B cell (primary cell): ENCODE measurements at regions not wholly inside any gene's neighbourhood (a gene's known extent, or its start where the extent isn't known, plus 50 kb on each side); places are given as distances from the start of the nearest gene placed in this dataset.

Source experiments
- ATAC-seq: fragments of 200-7000 bp; cut with Tn5 transposase; one replicate; pipeline ENCODE4 v1.10.0; 2021; ENCODE audit warnings: low read depth, mild to moderate bottlenecking, moderate number of reproducible peaks, moderate library complexity
- CTCF ChIA-PET: fragments of 350-600 bp; sonication (Branson Sonifier 250); formaldehyde crosslinking; loops from one replicate; lab custom pipeline; 2021; ENCODE audit warnings: antibody characterized with exemption, inconsistent platforms; lab: Charles Lee
- POLR2A ChIA-PET: fragments of 350-600 bp; sonication (Branson Sonifier 250); formaldehyde crosslinking; loops from one replicate; lab custom pipeline; 2021; ENCODE audit warnings: antibody characterized with exemption; lab: Charles Lee
- DNase-seq: peaks from one replicate; pipeline ENCODE4 v3.0.0; 2013
- H2AFZ ChIP-seq: 2 replicates; pipeline ENCODE4 v1.6.1; 2012; ENCODE audit warnings: mild to moderate bottlenecking, low read depth, low read length; ENCODE audit not compliant: insufficient read depth, poor library complexity, severe bottlenecking
- H3K27ac ChIP-seq, 2 donors: 1 replicate in 1 of 2; 2 replicates in 1 of 2; pipeline ENCODE4 v1.5.1; 2012 to 2013; ENCODE audit warnings: low read length in 2 of 2, mild to moderate bottlenecking in 2 of 2, moderate library complexity in 1 of 2
- H3K27me3 ChIP-seq, 4 experiments: fragments of 200-600 bp in 1 of 4; sonication (generic) in 1 of 4; replicated peaks in 1 of 4; 1 replicate in 2 of 4; 2 replicates in 2 of 4; pipeline versions ENCODE4 v1.6.1 to v1.7.0; 2013 to 2016; ENCODE audit warnings: low read length in 3 of 4, mild to moderate bottlenecking in 2 of 4, mixed read lengths in 1 of 4, moderate library complexity in 1 of 4; ENCODE audit not compliant: insufficient read depth in 4 of 4, control insufficient read depth in 3 of 4; ENCODE audit errors: control extremely low read depth in 1 of 4
- H3K36me3 ChIP-seq, 2 experiments: replicated peaks in 1 of 2; 1 replicate in 1 of 2; 2 replicates in 1 of 2; pipeline versions ENCODE4 v1.6.1 to v1.7.1; 2013; ENCODE audit warnings: low read length in 1 of 2; ENCODE audit not compliant: insufficient read depth in 2 of 2, control insufficient read depth in 1 of 2; ENCODE audit errors: control extremely low read depth in 1 of 2, extremely low read depth in 1 of 2
- H3K4me1 ChIP-seq, 2 donors: fragments of 200-600 bp in 1 of 2; sonication (generic) in 1 of 2; 1 replicate in 1 of 2; 2 replicates in 1 of 2; pipeline versions ENCODE4 v1.5.1 to v1.6.1; 2013 to 2017; ENCODE audit warnings: low read length in 2 of 2; ENCODE audit not compliant: control insufficient read depth in 2 of 2, insufficient read depth in 2 of 2
- H3K4me2 ChIP-seq: replicated peaks from 2 replicates; pipeline ENCODE3; 2012; ENCODE audit warnings: mild to moderate bottlenecking, low read depth, low read length; ENCODE audit not compliant: poor library complexity, severe bottlenecking
- H3K4me3 ChIP-seq, 5 experiments: fragments of 200-600 bp in 1 of 5; sonication (generic) in 1 of 5; 1 replicate in 3 of 5; 2 replicates in 2 of 5; pipeline versions ENCODE4 v1.5.1 to v1.7.0; 2011 to 2016; ENCODE audit warnings: low read length in 4 of 5, mild to moderate bottlenecking in 4 of 5, low read depth in 2 of 5, control low read depth in 1 of 5, moderate library complexity in 1 of 5; ENCODE audit not compliant: insufficient read depth in 1 of 5; ENCODE audit errors: control extremely low read depth in 1 of 5, extremely low read depth in 1 of 5
- H3K79me2 ChIP-seq: fragments of 200-600 bp; sonication (generic); one replicate; pipeline ENCODE4 v1.6.0; 2016; ENCODE audit warnings: low read length; ENCODE audit not compliant: control insufficient read depth, insufficient read depth
- H3K9ac ChIP-seq: fragments of 200-600 bp; sonication (generic); 2 replicates; pipeline ENCODE4 v1.6.1; 2017; ENCODE audit warnings: mild to moderate bottlenecking, low read length, moderate library complexity
- H3K9me3 ChIP-seq, 3 donors: one replicate each; pipeline versions ENCODE4 v1.6.1 to v1.7.1; 2013; ENCODE audit warnings: low read length in 2 of 3; ENCODE audit not compliant: control insufficient read depth in 2 of 3, insufficient read depth in 1 of 3; ENCODE audit errors: control extremely low read depth in 1 of 3
- H4K20me1 ChIP-seq: 2 replicates; pipeline ENCODE4 v1.6.0; 2012; ENCODE audit warnings: mild to moderate bottlenecking, low read length; ENCODE audit not compliant: insufficient read depth, control insufficient read depth, poor library complexity, severe bottlenecking
- H3K27ac Mint-ChIP-seq: one replicate; pipeline ENCODE4 v1.8.0; 2021; ENCODE audit warnings: mixed read lengths
- H3K27me3 Mint-ChIP-seq: one replicate; pipeline ENCODE4 v1.8.0; 2021; ENCODE audit warnings: mixed read lengths
- H3K4me1 Mint-ChIP-seq: one replicate; pipeline ENCODE4 v1.8.0; 2021; ENCODE audit warnings: mixed read lengths
- H3K4me3 Mint-ChIP-seq: one replicate; pipeline ENCODE4 v1.8.0; 2021; ENCODE audit warnings: mixed read lengths
- H3K9me3 Mint-ChIP-seq: one replicate; pipeline ENCODE4 v1.8.0; 2022; ENCODE audit warnings: mixed read lengths; ENCODE audit not compliant: insufficient read depth
- CTCF ChIP-seq: fragments of 200-600 bp; IDR thresholded peaks from one replicate; pipeline ENCODE4 v1.8.0; 2022; ENCODE audit warnings: antibody characterized with exemption, mild to moderate bottlenecking
- EZH2 ChIP-seq: IDR thresholded peaks from 2 replicates; pipeline ENCODE4 v1.6.1; 2012; ENCODE audit warnings: borderline replicate concordance, low read depth, mild to moderate bottlenecking, moderate library complexity, low read length; ENCODE audit not compliant: insufficient read depth, poor library complexity, severe bottlenecking
- WGBS: methylation state at CpG from one replicate; pipeline ENCODE4 v1.1.5; 2013; ENCODE audit warnings: missing lambda C conversion rate; ENCODE audit not compliant: insufficient coverage; 5-methylcytosine and 5-hydroxymethylcytosine counted together
- intact Hi-C: fragments of 100-400 bp; cut with micrococcal nuclease; formaldehyde crosslinking; loops from one replicate; pipeline ENCODE4 v1.10.0; 2022

- H3K9ac ChIP-seq = peak overlapping the region; percentile 51
- DNase-seq (peak; percentile 41), ATAC-seq (peak; percentile 47)
- peaks cover 11 to 12% of the 10 kb centered on the region in 2 donors for H3K4me1 ChIP-seq
- peak overlapping the region; percentile 73 for H2AFZ ChIP-seq
- CTCF ChIA-PET = no interaction called here
- POLR2A ChIA-PET = no interaction called here
- intact Hi-C loops = no loop called here
- H3K79me2 ChIP-seq = no peaks in the 10 kb centered on the region
- no peaks in the 10 kb centered on the region for H4K20me1 ChIP-seq
- H3K4me2 ChIP-seq = peak overlapping the region; percentile 72
- H3K27me3 ChIP-seq = peaks cover 0 to 15% (median 2%) of the 10 kb centered on the region in 4 experiments
- peaks cover 4% of the 10 kb centered on the region for H3K4me1 Mint-ChIP-seq
- TF ChIP-seq CTCF (no peak), EZH2 (no peak)
- H3K9me3 ChIP-seq = no peaks in the 10 kb centered on the region
- H3K27ac Mint-ChIP-seq = peak overlapping the region; percentile 41
- peak overlapping the region in 3 of 5 experiments; percentile 23 to 45 (median 29) for H3K4me3 ChIP-seq
- H3K36me3 ChIP-seq = no peaks in the 10 kb centered on the region
- H3K27me3 Mint-ChIP-seq = peaks cover 14% of the 10 kb centered on the region
- no peak overlapping the region for H3K27ac ChIP-seq
- WGBS = 25% methylated on average over 12 of the region's 15 CpGs
- H3K9me3 Mint-ChIP-seq = no peaks in the 10 kb centered on the region
- peak overlapping the region; percentile 77 for H3K4me3 Mint-ChIP-seq
These were observed 81.1 kb upstream of the SLCO4A1 start for GRCh38 chr20:62561182-62561581.

- Mint-ChIP-seq H3K4me3 (no peak overlapping the region), H3K27ac (no peak overlapping the region), H3K9me3 (no peaks in the 10 kb centered on the region), H3K4me1 (peaks cover 4% of the 10 kb centered on the region), H3K27me3 (peaks cover 11% of the 10 kb centered on the region)
- ChIA-PET CTCF (no interaction called here), POLR2A (no interaction called here)
- no peaks in the 10 kb centered on the region for H3K36me3 ChIP-seq
- peak overlapping the region in 1 of 5 experiments; percentile 45 for H3K4me3 ChIP-seq
- ATAC-seq (no peak), DNase-seq (no peak)
- H3K9ac ChIP-seq = peak overlapping the region; percentile 51
- H3K79me2 ChIP-seq = no peaks in the 10 kb centered on the region
- no peak for TF ChIP-seq EZH2
- TF ChIP-seq CTCF = no peak
- H3K4me1 ChIP-seq = peaks cover 11 to 12% of the 10 kb centered on the region in 2 donors
- no peaks in the 10 kb centered on the region for H3K9me3 ChIP-seq
- H3K27ac ChIP-seq = no peak overlapping the region
- intact Hi-C loops = no loop called here
- H4K20me1 ChIP-seq = no peaks in the 10 kb centered on the region
- peak overlapping the region; percentile 72 for H3K4me2 ChIP-seq
- WGBS = 23% methylated on average over 14 of the region's 16 CpGs
- H2AFZ ChIP-seq = peak overlapping the region; percentile 73
- peaks cover 0 to 13% (median 2%) of the 10 kb centered on the region in 4 experiments for H3K27me3 ChIP-seq
These were observed 80.4 kb upstream of the SLCO4A1 start for GRCh38 chr20:62561948-62562347.
